ENCODE measurements at regions not wholly inside any gene's neighbourhood (a gene's known extent, or its start where the extent isn't known, plus 50 kb on each side); places are given as distances from the start of the nearest gene placed in this dataset.

DNA sequence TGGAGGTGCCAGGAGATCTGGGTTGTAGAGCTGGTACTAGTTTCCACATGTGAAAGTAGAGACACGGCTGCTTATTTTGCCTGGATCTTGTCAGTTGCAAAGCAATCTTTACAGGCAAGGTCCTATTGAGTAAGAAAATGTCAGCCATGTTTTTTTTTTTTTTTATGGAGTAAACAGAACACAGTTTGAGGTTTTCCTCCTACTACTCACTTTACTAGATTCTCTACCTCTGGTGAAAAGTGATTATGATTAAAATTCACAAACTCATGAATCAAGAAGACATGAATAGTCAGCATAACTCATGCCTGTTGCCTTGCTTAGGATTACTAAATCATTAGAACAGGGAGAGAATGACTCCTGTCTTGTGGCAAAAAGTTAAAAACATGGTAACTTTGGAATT lies 70.1 kb upstream of the PNPT1 start:
- ATAC-seq (ENCODE audit: low read depth), result no peak

DNA sequence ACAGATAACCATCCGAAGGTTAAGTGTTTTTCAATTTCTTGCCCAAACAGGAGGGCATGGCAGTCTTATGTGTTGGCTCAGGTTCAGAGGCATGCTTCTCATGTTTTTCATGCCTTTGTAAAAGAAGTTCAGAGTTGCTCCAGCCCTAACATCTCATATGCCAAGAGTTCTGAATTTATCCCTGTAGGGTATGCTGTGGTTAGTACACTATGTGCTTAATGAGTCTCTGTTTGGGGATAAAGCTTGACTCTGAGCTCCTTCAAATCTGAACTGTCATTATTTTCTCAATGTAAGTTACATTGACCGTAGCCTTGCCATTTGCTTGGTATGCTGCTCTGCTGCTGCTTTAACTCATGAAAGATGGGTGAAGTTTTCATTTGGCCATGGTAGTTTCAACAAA lies 67.9 kb upstream of the PNPT1 start:
- Histone ChIP-seq H3K9me3 (ENCODE audit: severe bottlenecking) (no peaks in the 10 kb centered on the region), H3K27me3 (ENCODE audit: insufficient read depth, poor library complexity, severe bottlenecking) (no peaks in the 10 kb centered on the region), H3K4me1 (ENCODE audit: insufficient read depth, poor library complexity, severe bottlenecking) (peaks cover 15% of the 10 kb centered on the region), H3K4me3 (ENCODE audit: severe bottlenecking) (no peak overlapping the region), H3K36me3 (ENCODE audit: low read depth) (no peaks in the 10 kb centered on the region), H3K27ac (ENCODE audit: poor library complexity, severe bottlenecking) (peak overlapping the region; percentile 46)
- ATAC-seq (ENCODE audit: low read depth) (peak; percentile 72), DNase-seq (ENCODE audit: low spot score) (no peak)
- TF ChIP-seq, protein P1, sequence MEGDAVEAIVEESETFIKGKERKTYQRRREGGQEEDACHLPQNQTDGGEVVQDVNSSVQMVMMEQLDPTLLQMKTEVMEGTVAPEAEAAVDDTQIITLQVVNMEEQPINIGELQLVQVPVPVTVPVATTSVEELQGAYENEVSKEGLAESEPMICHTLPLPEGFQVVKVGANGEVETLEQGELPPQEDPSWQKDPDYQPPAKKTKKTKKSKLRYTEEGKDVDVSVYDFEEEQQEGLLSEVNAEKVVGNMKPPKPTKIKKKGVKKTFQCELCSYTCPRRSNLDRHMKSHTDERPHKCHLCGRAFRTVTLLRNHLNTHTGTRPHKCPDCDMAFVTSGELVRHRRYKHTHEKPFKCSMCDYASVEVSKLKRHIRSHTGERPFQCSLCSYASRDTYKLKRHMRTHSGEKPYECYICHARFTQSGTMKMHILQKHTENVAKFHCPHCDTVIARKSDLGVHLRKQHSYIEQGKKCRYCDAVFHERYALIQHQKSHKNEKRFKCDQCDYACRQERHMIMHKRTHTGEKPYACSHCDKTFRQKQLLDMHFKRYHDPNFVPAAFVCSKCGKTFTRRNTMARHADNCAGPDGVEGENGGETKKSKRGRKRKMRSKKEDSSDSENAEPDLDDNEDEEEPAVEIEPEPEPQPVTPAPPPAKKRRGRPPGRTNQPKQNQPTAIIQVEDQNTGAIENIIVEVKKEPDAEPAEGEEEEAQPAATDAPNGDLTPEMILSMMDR (IDR thresholded peaks at IDR 0.05; ENCODE audit: poor library complexity, severe bottlenecking), result no peak

More for the DNA sequence above, 70.1 kb upstream of the PNPT1 start:
- Histone ChIP-seq H3K27ac (ENCODE audit: poor library complexity, severe bottlenecking) (no peak overlapping the region), H3K36me3 (ENCODE audit: low read depth) (no peaks in the 10 kb centered on the region), H3K4me1 (ENCODE audit: insufficient read depth, poor library complexity, severe bottlenecking) (peaks cover 15% of the 10 kb centered on the region), H3K27me3 (ENCODE audit: insufficient read depth, poor library complexity, severe bottlenecking) (no peaks in the 10 kb centered on the region), H3K9me3 (ENCODE audit: severe bottlenecking) (no peaks in the 10 kb centered on the region), H3K4me3 (ENCODE audit: severe bottlenecking) (no peak overlapping the region)
- TF ChIP-seq, protein P1 (IDR thresholded peaks at IDR 0.05; ENCODE audit: poor library complexity, severe bottlenecking), result no peak
- DNase-seq (ENCODE audit: low spot score), result no peak

DNA sequence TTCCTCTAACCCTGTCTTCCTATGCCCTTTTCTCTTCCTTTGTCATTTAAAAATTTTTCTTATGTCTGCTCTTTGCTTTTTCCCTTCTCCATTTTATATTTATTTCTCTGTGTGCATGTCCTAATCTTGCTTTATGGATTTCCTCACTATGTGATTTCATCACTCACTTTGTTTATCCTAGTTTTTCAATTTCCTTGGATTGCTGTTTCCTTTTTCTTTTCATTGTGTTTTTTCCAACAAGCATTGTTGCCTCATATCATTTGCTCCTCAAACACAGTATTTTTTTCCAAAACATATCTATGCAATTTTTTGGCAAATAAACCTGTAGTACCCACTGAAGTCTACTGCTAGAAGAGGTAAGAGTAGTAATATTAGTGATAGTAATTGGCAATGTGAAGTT lies 67.4 kb upstream of the PNPT1 start:
- no peak overlapping the region for H3K4me3 ChIP-seq (ENCODE audit: severe bottlenecking)
- no peaks in the 10 kb centered on the region for H3K9me3 ChIP-seq (ENCODE audit: severe bottlenecking)
- no peak for ATAC-seq (ENCODE audit: low read depth)
- H3K4me1 ChIP-seq (ENCODE audit: insufficient read depth, poor library complexity, severe bottlenecking), result peaks cover 15% of the 10 kb centered on the region
- H3K36me3 ChIP-seq (ENCODE audit: low read depth), result no peaks in the 10 kb centered on the region
- DNase-seq (ENCODE audit: low spot score), result no peak
- H3K27me3 ChIP-seq (ENCODE audit: insufficient read depth, poor library complexity, severe bottlenecking), result no peaks in the 10 kb centered on the region
- TF ChIP-seq, protein P1 (IDR thresholded peaks at IDR 0.05; ENCODE audit: poor library complexity, severe bottlenecking), result no peak
- H3K27ac ChIP-seq (ENCODE audit: poor library complexity, severe bottlenecking), result peak overlapping the region; percentile 46

DNA sequence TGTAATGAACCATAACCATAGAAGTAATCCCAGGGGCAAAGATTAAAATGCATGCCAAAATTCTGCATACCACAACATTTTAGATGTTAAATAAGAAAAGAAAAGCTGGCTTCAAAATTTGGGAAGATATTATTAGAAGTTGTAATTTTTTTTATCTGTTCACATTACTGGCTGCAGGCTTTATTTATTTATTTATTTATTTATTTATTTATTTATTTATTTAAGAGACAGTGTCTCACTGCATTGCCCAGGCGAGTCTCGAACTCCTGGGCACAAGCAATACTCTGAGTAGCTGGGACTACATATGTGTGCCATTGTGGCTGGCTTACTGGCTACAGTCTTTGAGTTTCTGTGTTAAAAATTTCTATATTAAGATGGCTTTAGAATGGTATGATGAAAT lies 66.5 kb upstream of the PNPT1 start:
- DNase-seq (ENCODE audit: low spot score), result no peak
- no peaks in the 10 kb centered on the region for H3K9me3 ChIP-seq (ENCODE audit: severe bottlenecking)
- H3K36me3 ChIP-seq (ENCODE audit: low read depth), result no peaks in the 10 kb centered on the region
- no peak overlapping the region for H3K4me3 ChIP-seq (ENCODE audit: severe bottlenecking)
- H3K27me3 ChIP-seq (ENCODE audit: insufficient read depth, poor library complexity, severe bottlenecking), result no peaks in the 10 kb centered on the region
- no peak for ATAC-seq (ENCODE audit: low read depth)
- no peak overlapping the region for H3K27ac ChIP-seq (ENCODE audit: poor library complexity, severe bottlenecking)
- TF ChIP-seq, protein P1 (IDR thresholded peaks at IDR 0.05; ENCODE audit: poor library complexity, severe bottlenecking), result no peak
- peaks cover 15% of the 10 kb centered on the region for H3K4me1 ChIP-seq (ENCODE audit: insufficient read depth, poor library complexity, severe bottlenecking)

DNA sequence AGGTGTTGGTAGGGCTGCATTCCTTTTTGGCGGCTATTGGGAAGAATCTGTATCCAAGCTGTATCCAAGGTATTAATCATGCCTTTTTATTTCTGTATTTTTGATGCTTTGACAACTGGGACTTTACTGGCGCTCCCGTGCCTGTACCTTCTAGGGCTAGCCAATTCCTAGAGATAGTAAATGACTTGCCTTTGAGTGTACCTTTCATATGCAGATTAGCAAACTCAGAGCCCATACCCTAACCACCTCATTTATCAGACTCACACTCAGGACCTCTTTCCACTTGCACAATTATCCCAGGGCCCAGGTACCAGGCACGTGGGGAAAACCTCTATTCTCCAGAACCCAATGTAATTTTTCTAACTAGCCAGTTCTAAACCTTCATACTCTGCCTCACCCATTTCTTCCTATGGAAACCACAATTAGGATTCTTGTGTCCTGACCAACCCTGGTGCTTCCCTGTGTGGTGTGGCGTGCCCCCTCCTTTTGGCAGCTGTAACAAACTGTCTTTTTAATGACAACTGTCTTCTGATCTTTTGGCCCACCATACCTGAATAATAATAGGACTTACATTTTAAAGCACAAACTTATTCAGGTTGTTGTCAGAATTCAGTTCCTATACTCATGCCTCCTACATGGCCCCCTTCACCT lies 65.8 kb upstream of the PNPT1 start:
- no peaks in the 10 kb centered on the region for H3K36me3 ChIP-seq (ENCODE audit: low read depth)
- H3K27me3 ChIP-seq (ENCODE audit: insufficient read depth, poor library complexity, severe bottlenecking), result no peaks in the 10 kb centered on the region
- DNase-seq (ENCODE audit: low spot score) (no peak), ATAC-seq (ENCODE audit: low read depth) (no peak)
- peaks cover 15% of the 10 kb centered on the region for H3K4me1 ChIP-seq (ENCODE audit: insufficient read depth, poor library complexity, severe bottlenecking)
- H3K4me3 ChIP-seq (ENCODE audit: severe bottlenecking), result no peak overlapping the region
- TF ChIP-seq, protein P1 (IDR thresholded peaks at IDR 0.05; ENCODE audit: poor library complexity, severe bottlenecking), result no peak
- H3K9me3 ChIP-seq (ENCODE audit: severe bottlenecking), result no peaks in the 10 kb centered on the region
- H3K27ac ChIP-seq (ENCODE audit: poor library complexity, severe bottlenecking), result no peak overlapping the region

Data from RWPE2 (cell line).